ENCODE measurements at regions not wholly inside any gene's neighbourhood (a gene's known extent, or its start where the extent isn't known, plus 50 kb on each side); places are given as distances from the start of the nearest gene placed in this dataset.
"Not testable (repeated sequence)": the region's sequence is repeated elsewhere in the genome, so short reads cannot be mapped to it uniquely, and the experiment has no call there.

GRCh38 chr21:13923175-13923574 is 287.6 kb downstream of the LIPI start:
- H3K27ac ChIP-seq (ENCODE audit: low read length); H3K79me2 ChIP-seq (replicated peaks; ENCODE audit: insufficient read depth, low read length); H3K4me2 ChIP-seq (ENCODE audit: low read length); H4K20me1 ChIP-seq (ENCODE audit: insufficient read depth); H3F3A ChIP-seq (ENCODE audit: insufficient read depth, low read length, poor library complexity, severe bottlenecking); H3K9me3 ChIP-seq (ENCODE audit: low read length); H3K4me3 ChIP-seq (ENCODE audit: low read length); H3K27me3 ChIP-seq (ENCODE audit: insufficient read depth, low read depth, low read length); H3K9me2 ChIP-seq (ENCODE audit: insufficient read depth, low read length); H2AFZ ChIP-seq (ENCODE audit: low read depth, low read length); H3K9ac ChIP-seq (ENCODE audit: low read length); H3K36me3 ChIP-seq (ENCODE audit: insufficient read depth, low read length): not testable (repeated sequence)

- not testable (repeated sequence) for H3K79me2 ChIP-seq (replicated peaks; ENCODE audit: insufficient read depth, low read length); H3K9ac ChIP-seq (ENCODE audit: low read length); H4K20me1 ChIP-seq (ENCODE audit: insufficient read depth); H3K27me3 ChIP-seq (ENCODE audit: insufficient read depth, low read depth, low read length); H3K9me3 ChIP-seq (ENCODE audit: low read length); H3K27ac ChIP-seq (ENCODE audit: low read length); H3K4me3 ChIP-seq (ENCODE audit: low read length); H2AFZ ChIP-seq (ENCODE audit: low read depth, low read length); H3F3A ChIP-seq (ENCODE audit: insufficient read depth, low read length, poor library complexity, severe bottlenecking); H3K36me3 ChIP-seq (ENCODE audit: insufficient read depth, low read length); H3K4me2 ChIP-seq (ENCODE audit: low read length); H3K9me2 ChIP-seq (ENCODE audit: insufficient read depth, low read length)
Measured at GRCh38 chr21:13921455-13921854, 289.3 kb downstream of the LIPI start.

- H4K20me1 ChIP-seq (ENCODE audit: insufficient read depth); H3K27ac ChIP-seq (ENCODE audit: low read length): not testable (repeated sequence)
Measured at GRCh38 chr21:13907385-13907784, 297.8 kb downstream of the POTED start.

GRCh38 chr21:13896596-13897247 is 287.1 kb downstream of the POTED start:
- H3K79me2 ChIP-seq (replicated peaks; ENCODE audit: insufficient read depth, low read length); H3K9me2 ChIP-seq (ENCODE audit: insufficient read depth, low read length); H3K27ac ChIP-seq (ENCODE audit: low read length); H3K36me3 ChIP-seq (ENCODE audit: insufficient read depth, low read length); H3K4me2 ChIP-seq (ENCODE audit: low read length); H2AFZ ChIP-seq (ENCODE audit: low read depth, low read length); H3F3A ChIP-seq (ENCODE audit: insufficient read depth, low read length, poor library complexity, severe bottlenecking); H3K9ac ChIP-seq (ENCODE audit: low read length); H3K9me3 ChIP-seq (ENCODE audit: low read length); H3K27me3 ChIP-seq (ENCODE audit: insufficient read depth, low read depth, low read length); H3K4me3 ChIP-seq (ENCODE audit: low read length); H4K20me1 ChIP-seq (ENCODE audit: insufficient read depth): not testable (repeated sequence)

More at GRCh38 chr21:13907385-13907784, 297.8 kb downstream of the POTED start:
- not testable (repeated sequence) for H3K9me3 ChIP-seq (ENCODE audit: low read length); H3F3A ChIP-seq (ENCODE audit: insufficient read depth, low read length, poor library complexity, severe bottlenecking); H3K9me2 ChIP-seq (ENCODE audit: insufficient read depth, low read length); H3K4me3 ChIP-seq (ENCODE audit: low read length); H3K79me2 ChIP-seq (replicated peaks; ENCODE audit: insufficient read depth, low read length); H2AFZ ChIP-seq (ENCODE audit: low read depth, low read length); H3K36me3 ChIP-seq (ENCODE audit: insufficient read depth, low read length); H3K4me2 ChIP-seq (ENCODE audit: low read length); H3K27me3 ChIP-seq (ENCODE audit: insufficient read depth, low read depth, low read length); H3K9ac ChIP-seq (ENCODE audit: low read length)

GRCh38 chr21:13893617-13894016 is 284.0 kb downstream of the POTED start:
- H3K27ac ChIP-seq (ENCODE audit: low read length); H2AFZ ChIP-seq (ENCODE audit: low read depth, low read length); H3K9me2 ChIP-seq (ENCODE audit: insufficient read depth, low read length); H3K4me2 ChIP-seq (ENCODE audit: low read length); H3K36me3 ChIP-seq (ENCODE audit: insufficient read depth, low read length); H3K27me3 ChIP-seq (ENCODE audit: insufficient read depth, low read depth, low read length); H3K4me3 ChIP-seq (ENCODE audit: low read length); H4K20me1 ChIP-seq (ENCODE audit: insufficient read depth); H3K9ac ChIP-seq (ENCODE audit: low read length); H3K9me3 ChIP-seq (ENCODE audit: low read length); H3F3A ChIP-seq (ENCODE audit: insufficient read depth, low read length, poor library complexity, severe bottlenecking); H3K79me2 ChIP-seq (replicated peaks; ENCODE audit: insufficient read depth, low read length): not testable (repeated sequence)

- not testable (repeated sequence) for H3K9me3 ChIP-seq (ENCODE audit: low read length)
Measured at GRCh38 chr21:13893025-13893424, 283.4 kb downstream of the POTED start.

GRCh38 chr21:13892146-13892751 is 282.7 kb downstream of the POTED start:
- not testable (repeated sequence) for H3K9ac ChIP-seq (ENCODE audit: low read length); H3K4me2 ChIP-seq (ENCODE audit: low read length); H4K20me1 ChIP-seq (ENCODE audit: insufficient read depth); H2AFZ ChIP-seq (ENCODE audit: low read depth, low read length); H3K27ac ChIP-seq (ENCODE audit: low read length); H3K36me3 ChIP-seq (ENCODE audit: insufficient read depth, low read length); H3K79me2 ChIP-seq (replicated peaks; ENCODE audit: insufficient read depth, low read length); H3K27me3 ChIP-seq (ENCODE audit: insufficient read depth, low read depth, low read length); H3K9me3 ChIP-seq (ENCODE audit: low read length); H3K4me3 ChIP-seq (ENCODE audit: low read length); H3F3A ChIP-seq (ENCODE audit: insufficient read depth, low read length, poor library complexity, severe bottlenecking); H3K9me2 ChIP-seq (ENCODE audit: insufficient read depth, low read length)

More at GRCh38 chr21:13893025-13893424, 283.4 kb downstream of the POTED start:
- H3K4me3 ChIP-seq (ENCODE audit: low read length); H3K27me3 ChIP-seq (ENCODE audit: insufficient read depth, low read depth, low read length); H3K27ac ChIP-seq (ENCODE audit: low read length); H3K9me2 ChIP-seq (ENCODE audit: insufficient read depth, low read length); H2AFZ ChIP-seq (ENCODE audit: low read depth, low read length); H3F3A ChIP-seq (ENCODE audit: insufficient read depth, low read length, poor library complexity, severe bottlenecking); H3K36me3 ChIP-seq (ENCODE audit: insufficient read depth, low read length); H3K79me2 ChIP-seq (replicated peaks; ENCODE audit: insufficient read depth, low read length); H3K9ac ChIP-seq (ENCODE audit: low read length); H3K4me2 ChIP-seq (ENCODE audit: low read length); H4K20me1 ChIP-seq (ENCODE audit: insufficient read depth): not testable (repeated sequence)

GRCh38 chr21:13889176-13889575 is 279.6 kb downstream of the POTED start:
- H3K9me2 ChIP-seq (ENCODE audit: insufficient read depth, low read length); H3K9ac ChIP-seq (ENCODE audit: low read length); H2AFZ ChIP-seq (ENCODE audit: low read depth, low read length); H3K79me2 ChIP-seq (replicated peaks; ENCODE audit: insufficient read depth, low read length); H3K36me3 ChIP-seq (ENCODE audit: insufficient read depth, low read length); H3F3A ChIP-seq (ENCODE audit: insufficient read depth, low read length, poor library complexity, severe bottlenecking); H3K4me3 ChIP-seq (ENCODE audit: low read length); H3K27ac ChIP-seq (ENCODE audit: low read length); H3K4me2 ChIP-seq (ENCODE audit: low read length); H4K20me1 ChIP-seq (ENCODE audit: insufficient read depth); H3K27me3 ChIP-seq (ENCODE audit: insufficient read depth, low read depth, low read length); H3K9me3 ChIP-seq (ENCODE audit: low read length): not testable (repeated sequence)

Measured in neural cell (in vitro differentiated cells).